A673 (cell line): ENCODE measurements at regions not wholly inside any gene's neighbourhood (a gene's known extent, or its start where the extent isn't known, plus 50 kb on each side); places are given as distances from the start of the nearest gene placed in this dataset.

Experiments
- EZH2 ChIP-seq: fragments of 200-600 bp; sonication (generic); IDR thresholded peaks from 2 replicates; pipeline ENCODE4 v1.6.1; 2017; ENCODE audit warnings: borderline replicate concordance, low read depth, mild to moderate bottlenecking, mixed read lengths, antibody characterized with exemption, low read length; ENCODE audit not compliant: poor library complexity, severe bottlenecking
- TF ChIP-seq, protein P1 (sequence below): fragments of 300-800, 200-600 bp; sonication (generic); conservative IDR thresholded peaks from 2 replicates; pipeline ENCODE4 v1.5.1; 2017; ENCODE audit warnings: low read depth, mild to moderate bottlenecking, antibody characterized with exemption, low read length, moderate library complexity, mixed read lengths

GRCh38 chr22:48321986-48322545 lies 1505.6 kb downstream of the BRD1 start:
- TF ChIP-seq, protein P1, sequence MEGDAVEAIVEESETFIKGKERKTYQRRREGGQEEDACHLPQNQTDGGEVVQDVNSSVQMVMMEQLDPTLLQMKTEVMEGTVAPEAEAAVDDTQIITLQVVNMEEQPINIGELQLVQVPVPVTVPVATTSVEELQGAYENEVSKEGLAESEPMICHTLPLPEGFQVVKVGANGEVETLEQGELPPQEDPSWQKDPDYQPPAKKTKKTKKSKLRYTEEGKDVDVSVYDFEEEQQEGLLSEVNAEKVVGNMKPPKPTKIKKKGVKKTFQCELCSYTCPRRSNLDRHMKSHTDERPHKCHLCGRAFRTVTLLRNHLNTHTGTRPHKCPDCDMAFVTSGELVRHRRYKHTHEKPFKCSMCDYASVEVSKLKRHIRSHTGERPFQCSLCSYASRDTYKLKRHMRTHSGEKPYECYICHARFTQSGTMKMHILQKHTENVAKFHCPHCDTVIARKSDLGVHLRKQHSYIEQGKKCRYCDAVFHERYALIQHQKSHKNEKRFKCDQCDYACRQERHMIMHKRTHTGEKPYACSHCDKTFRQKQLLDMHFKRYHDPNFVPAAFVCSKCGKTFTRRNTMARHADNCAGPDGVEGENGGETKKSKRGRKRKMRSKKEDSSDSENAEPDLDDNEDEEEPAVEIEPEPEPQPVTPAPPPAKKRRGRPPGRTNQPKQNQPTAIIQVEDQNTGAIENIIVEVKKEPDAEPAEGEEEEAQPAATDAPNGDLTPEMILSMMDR, result no peak
- TF ChIP-seq EZH2, result no peak
